ENCODE measurements at regions not wholly inside any gene's neighbourhood (a gene's known extent, or its start where the extent isn't known, plus 50 kb on each side); places are given as distances from the start of the nearest gene placed in this dataset.
A peak's percentile ranks its signal among the peaks of the same experiment; 100 is the strongest.

DNA sequence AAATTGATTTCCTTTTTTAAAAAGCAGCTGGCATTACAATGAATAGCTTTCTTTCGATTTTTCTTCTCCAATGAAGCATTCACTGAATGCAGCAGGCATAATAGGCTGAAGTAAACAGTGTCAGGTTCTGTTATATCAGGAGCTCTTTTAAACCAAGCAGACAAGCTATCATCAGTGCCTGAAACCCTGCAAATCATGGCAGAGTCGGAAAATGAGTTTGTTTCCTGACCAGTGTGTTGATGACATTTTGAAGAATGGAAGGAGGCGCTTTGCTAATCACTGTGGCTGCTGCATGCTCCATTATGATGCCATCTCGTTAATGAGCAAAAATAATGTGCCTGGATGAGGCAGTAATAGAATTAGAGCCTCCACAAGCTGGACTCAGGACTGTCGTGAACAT, 284.5 kb downstream of the ZNF608 start:
- Histone ChIP-seq H3K4me3 (ENCODE audit: extremely low read depth in 1 of 4, insufficient read depth in 2 of 4, low read depth in 3 of 4, low read length in 4 of 4) (no peak overlapping the region), H3K4me2 (ENCODE audit: insufficient read depth in 1 of 2, low read depth in 2 of 2, low read length in 2 of 2) (no peak overlapping the region), H4K20me1 (replicated peaks in 1 of 2; ENCODE audit: control insufficient read depth in 1 of 2, insufficient read depth in 2 of 2, low read length in 2 of 2) (no peaks in the 10 kb centered on the region), H2BK20ac (ENCODE audit: low read length) (no peak overlapping the region), H4K91ac (replicated peaks; ENCODE audit: insufficient read length, low read length) (no peak overlapping the region), H2BK5ac (ENCODE audit: low read depth, low read length) (no peak overlapping the region), H3K14ac (ENCODE audit: insufficient read length) (no peak overlapping the region), H2AFZ (ENCODE audit: low read length) (no peak overlapping the region), H3K9ac (replicated peaks in 1 of 4; ENCODE audit: extremely low read depth in 1 of 4, low read depth in 3 of 4, low read length in 3 of 4) (no peak overlapping the region), H3K79me2 (ENCODE audit: control insufficient read depth in 1 of 2, insufficient read depth in 2 of 2, low read length in 2 of 2) (no peaks in the 10 kb centered on the region), H3K56ac (replicated peaks; ENCODE audit: insufficient read length, low read depth, low read length) (no peak overlapping the region), H2BK12ac (ENCODE audit: low read depth, low read length) (no peak overlapping the region), H3K27me3 (replicated peaks in 1 of 4; ENCODE audit: control insufficient read depth in 3 of 4, extremely low read depth in 1 of 4, insufficient read depth in 3 of 4, low read length in 3 of 4) (no peaks in the 10 kb centered on the region), H2AK5ac (ENCODE audit: low read depth, low read length) (no peak overlapping the region), H3K23me2 (ENCODE audit: low read depth, low read length) (no peaks in the 10 kb centered on the region), H2BK15ac (ENCODE audit: low read length) (0 out of 2 replicates have a peak overlapping the region, but pooled peaks have one; percentile 12), H3K4ac (replicated peaks; ENCODE audit: insufficient read length, low read depth, low read length) (no peak overlapping the region), H3K4me1 (replicated peaks in 1 of 4; ENCODE audit: control insufficient read depth in 3 of 4, insufficient read depth in 4 of 4, low read length in 3 of 4) (peaks cover 0 to 4% (median 3%) of the 10 kb centered on the region in 4 experiments; a peak in 2 of 7 replicates), H2BK120ac (replicated peaks; ENCODE audit: low read depth, low read length) (no peak overlapping the region), H4K8ac (ENCODE audit: extremely low read depth, insufficient read depth, low read length) (no peak overlapping the region), H3K79me1 (ENCODE audit: low read depth, low read length) (no peaks in the 10 kb centered on the region), H3K18ac (ENCODE audit: extremely low read depth, low read length) (no peak overlapping the region), H3K36me3 (ENCODE audit: control insufficient read depth in 2 of 4, insufficient read depth in 4 of 4, low read length in 3 of 4) (no peaks in the 10 kb centered on the region; a peak in 2 of 8 replicates), H4K5ac (ENCODE audit: insufficient read length, low read depth, low read length) (no peak overlapping the region), H3K27ac (ENCODE audit: low read depth, low read length) (no peak overlapping the region), H3K23ac (ENCODE audit: insufficient read length) (no peak overlapping the region), H3K9me3 (ENCODE audit: insufficient read depth in 2 of 2, low read depth in 1 of 2, low read length in 1 of 2) (peaks cover 7% of the 10 kb centered on the region in 2 experiments; a peak in 2 of 4 replicates)
- ChIA-PET CTCF (ENCODE audit: partially characterized antibody) (interaction anchor here (0.9 to 2.3 kb wide), 2 partner anchors 9 to 387 kb away, joined by 3 to 6 read pairs; no protein-coding TSS in a partner anchor), POLR2A (ENCODE audit: partially characterized antibody) (no interaction called here)
- DNase-seq (ENCODE audit: low read depth in 1 of 2, low spot score in 2 of 2) (no peak), FAIRE-seq (no peak)
- 85% methylated on average over 5 of the region's 5 CpGs; no CpG with 5 or more reads in 1 of the 2 experiments for WGBS, 2 experiments (ENCODE audit: extremely low coverage in 1 of 2, insufficient coverage in 1 of 2, insufficient read length in 1 of 2, insufficient replicate concordance in 2 of 2, low coverage in 1 of 2, low lambda C conversion rate in 2 of 2, missing lambda C conversion rate in 1 of 2)
- TF ChIP-seq BRCA1 (IDR thresholded peaks at IDR 0.05; ENCODE audit: low read depth, low read length) = no peak
- no peak for TF ChIP-seq YY1 (IDR thresholded peaks at IDR 0.05; ENCODE audit: low read depth, low read length)
- TF ChIP-seq RXRA (IDR thresholded peaks at IDR 0.05; ENCODE audit: insufficient read depth, low read depth, low read length) = no peak
- no peak for TF ChIP-seq CTBP2 (IDR thresholded peaks at IDR 0.05; ENCODE audit: borderline replicate concordance, insufficient read depth, insufficient read length, low read length)
- no peak for TF ChIP-seq PHF8 (conservative IDR thresholded peaks at IDR 0.05; ENCODE audit: low read depth, low read length)
- no peak for TF ChIP-seq SP1 (IDR thresholded peaks at IDR 0.05; ENCODE audit: low read depth, low read length)
- TF ChIP-seq CEBPB (IDR thresholded peaks at IDR 0.05; ENCODE audit: low read depth, low read length) = no peak
- TF ChIP-seq SP2 (IDR thresholded peaks at IDR 0.05; ENCODE audit: low read length) = no peak
- TF ChIP-seq ZNF274 (IDR thresholded peaks at IDR 0.05; ENCODE audit: borderline replicate concordance, extremely low read depth, low read length) = no peak
- no peak for TF ChIP-seq TBP (IDR thresholded peaks at IDR 0.05; ENCODE audit: low read depth, low read length)
- no peak for TF ChIP-seq RAD21 (IDR thresholded peaks at IDR 0.05 in 1 of 2, conservative IDR thresholded peaks at IDR 0.05 in 1 of 2; ENCODE audit: low read depth in 2 of 2, low read length in 2 of 2)
- TF ChIP-seq, protein P1, sequence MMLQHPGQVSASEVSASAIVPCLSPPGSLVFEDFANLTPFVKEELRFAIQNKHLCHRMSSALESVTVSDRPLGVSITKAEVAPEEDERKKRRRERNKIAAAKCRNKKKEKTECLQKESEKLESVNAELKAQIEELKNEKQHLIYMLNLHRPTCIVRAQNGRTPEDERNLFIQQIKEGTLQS (IDR thresholded peaks at IDR 0.05; ENCODE audit: insufficient read depth, low read depth, low read length) = no peak
- TF ChIP-seq CHD2 (IDR thresholded peaks at IDR 0.05; ENCODE audit: low read length) = no peak
- TF ChIP-seq BACH1 (IDR thresholded peaks at IDR 0.05; ENCODE audit: low read length) = no peak
- TF ChIP-seq SUZ12 (IDR thresholded peaks at IDR 0.05; ENCODE audit: low read length) = no peak

Measured in H1 (cell line).